ENCODE measurements at regions not wholly inside any gene's neighbourhood (a gene's known extent, or its start where the extent isn't known, plus 50 kb on each side); places are given as distances from the start of the nearest gene placed in this dataset.

DNA sequence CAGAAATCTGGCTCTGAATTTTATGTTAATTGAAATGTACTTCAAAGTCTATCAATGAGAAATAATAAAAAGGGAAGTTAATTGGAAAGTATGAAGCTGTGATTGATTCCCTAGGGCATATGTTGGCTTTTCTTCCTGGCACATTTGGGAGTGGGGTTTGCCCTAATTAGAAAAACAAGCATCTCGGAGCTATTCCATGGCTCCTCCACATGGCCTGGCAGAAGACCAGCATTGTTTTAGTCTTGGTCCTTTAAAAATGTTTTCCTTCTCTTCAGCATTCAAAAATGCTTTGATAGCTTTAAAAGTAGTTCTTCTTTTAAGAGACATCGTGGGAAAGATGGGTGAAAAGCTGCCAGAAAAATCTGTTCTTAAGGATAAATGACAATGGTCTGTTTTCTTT, 445.5 kb upstream of the PKDCC start:
- DNase-seq (ENCODE audit: low read depth): no peak
- in situ Hi-C loops (cut with HindIII; ENCODE audit: low pct_unique_long_range_greater_than_20kb, low sequenced_read_pairs): no loop called here

DNA sequence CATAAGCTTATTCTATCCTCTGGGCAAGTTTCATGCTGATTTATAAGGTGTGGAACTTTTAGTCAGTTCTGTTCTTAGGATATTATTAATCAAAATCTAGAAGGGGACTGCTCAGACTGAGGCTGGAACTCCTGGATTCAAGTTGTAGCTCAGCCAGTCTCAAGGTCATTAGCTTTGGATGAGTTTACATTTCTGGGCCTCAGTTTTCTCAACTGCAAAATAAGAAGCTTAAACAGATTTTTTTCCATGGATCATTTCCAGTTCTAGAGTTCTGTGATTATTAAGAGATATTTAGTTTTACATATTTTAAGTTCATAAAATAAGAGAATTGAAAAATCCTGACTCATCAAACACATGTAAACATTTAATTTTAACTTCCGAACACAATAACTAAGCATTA, 442.5 kb upstream of the PKDCC start:
- in situ Hi-C loops (cut with HindIII; ENCODE audit: low pct_unique_long_range_greater_than_20kb, low sequenced_read_pairs): no loop called here
- DNase-seq (ENCODE audit: low read depth): no peak

DNA sequence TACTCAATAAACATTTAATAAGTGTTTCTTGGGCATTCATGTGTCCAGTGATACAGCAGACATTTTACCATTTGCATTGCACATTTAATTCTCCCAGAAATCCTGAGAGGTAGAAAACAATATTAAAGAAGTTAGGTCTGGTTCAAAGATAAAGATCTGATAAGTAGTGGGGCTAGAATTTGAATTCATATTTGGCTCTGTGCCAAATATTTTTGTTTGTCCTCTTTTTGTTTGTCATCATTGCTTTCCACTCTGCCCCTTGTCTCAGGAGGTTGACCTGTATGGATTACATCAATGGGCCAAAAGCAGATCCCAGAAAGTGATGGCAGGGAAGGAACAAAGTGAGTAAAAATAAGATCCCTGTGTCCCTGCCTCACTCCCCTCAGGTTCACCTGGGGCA, 441.9 kb upstream of the PKDCC start:
- in situ Hi-C loops (cut with HindIII; ENCODE audit: low pct_unique_long_range_greater_than_20kb, low sequenced_read_pairs): no loop called here
- DNase-seq (ENCODE audit: low read depth): no peak

DNA sequence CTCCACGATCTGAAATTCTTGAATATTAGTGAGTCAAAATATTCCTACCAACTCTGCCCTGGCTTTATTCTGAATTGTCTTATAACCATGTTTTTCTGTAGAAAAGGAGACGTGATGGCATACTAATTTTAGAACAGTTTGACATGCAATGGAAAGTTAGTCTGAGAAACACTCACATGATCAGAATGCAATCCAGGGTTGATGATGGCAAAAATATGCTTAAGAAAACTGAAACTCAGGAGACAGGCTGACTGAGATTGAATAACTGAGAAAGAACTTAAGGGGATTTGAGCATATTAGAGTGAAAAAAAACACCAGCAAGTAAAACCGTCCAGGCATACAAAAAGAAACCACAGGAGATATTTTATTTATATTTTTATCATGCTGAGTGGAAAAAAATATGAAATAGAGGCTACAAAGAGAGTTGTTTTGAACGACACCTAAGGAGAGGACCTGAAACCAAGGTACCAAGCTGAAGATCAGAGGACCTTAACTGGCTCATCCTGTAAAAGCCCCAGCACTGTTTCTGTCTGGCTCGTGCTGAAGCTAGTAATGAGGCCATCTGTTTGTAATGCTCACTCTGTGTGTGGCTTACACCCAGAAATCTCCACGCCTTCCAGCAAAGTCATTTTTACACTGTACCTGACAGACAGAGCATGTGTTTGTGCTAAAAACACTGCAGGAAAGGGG, 437.2 kb upstream of the PKDCC start:
- in situ Hi-C loops (cut with HindIII; ENCODE audit: low pct_unique_long_range_greater_than_20kb, low sequenced_read_pairs): no loop called here
- DNase-seq (ENCODE audit: low read depth): no peak

DNA sequence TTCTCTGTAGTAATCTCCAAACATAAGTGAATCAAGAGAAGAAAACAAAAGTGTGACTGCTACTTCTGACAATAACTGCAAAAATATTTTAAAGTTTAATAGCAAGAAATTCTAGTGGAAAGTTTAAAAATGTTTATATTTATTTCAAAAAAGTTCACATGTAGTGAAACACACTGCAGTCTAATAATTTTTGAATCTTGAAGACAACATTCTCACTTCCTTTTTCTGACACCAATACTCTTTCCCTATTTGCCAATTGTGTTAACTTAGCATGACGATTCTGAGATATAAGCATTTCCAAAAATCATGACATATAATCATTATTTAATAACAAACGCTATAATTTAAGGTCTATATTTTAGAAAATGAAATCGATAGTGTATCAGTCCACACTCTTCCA, 429.1 kb upstream of the PKDCC start:
- in situ Hi-C loops (cut with HindIII; ENCODE audit: low pct_unique_long_range_greater_than_20kb, low sequenced_read_pairs): no loop called here
- DNase-seq (ENCODE audit: low read depth): no peak

DNA sequence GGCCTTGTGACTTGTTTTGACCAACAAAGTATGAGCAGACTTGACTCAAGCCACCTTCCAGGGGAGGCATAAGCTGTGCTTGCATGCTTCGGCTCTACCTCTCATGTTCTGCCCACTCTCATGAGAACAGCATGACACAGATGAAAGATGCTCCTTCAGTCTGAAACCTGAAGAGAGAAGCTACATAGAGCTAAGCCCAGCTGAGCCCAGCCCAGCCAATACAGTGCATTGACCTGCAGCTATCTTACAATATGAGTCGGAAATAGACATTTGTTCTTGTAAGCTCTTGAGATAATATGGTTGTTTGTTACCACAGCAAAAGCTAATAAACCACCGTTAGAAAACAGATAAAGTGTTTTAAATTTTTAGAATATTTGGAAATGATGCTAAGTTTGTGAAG, 426.7 kb upstream of the PKDCC start:
- in situ Hi-C loops (cut with HindIII; ENCODE audit: low pct_unique_long_range_greater_than_20kb, low sequenced_read_pairs): no loop called here
- DNase-seq (ENCODE audit: low read depth): no peak

DNA sequence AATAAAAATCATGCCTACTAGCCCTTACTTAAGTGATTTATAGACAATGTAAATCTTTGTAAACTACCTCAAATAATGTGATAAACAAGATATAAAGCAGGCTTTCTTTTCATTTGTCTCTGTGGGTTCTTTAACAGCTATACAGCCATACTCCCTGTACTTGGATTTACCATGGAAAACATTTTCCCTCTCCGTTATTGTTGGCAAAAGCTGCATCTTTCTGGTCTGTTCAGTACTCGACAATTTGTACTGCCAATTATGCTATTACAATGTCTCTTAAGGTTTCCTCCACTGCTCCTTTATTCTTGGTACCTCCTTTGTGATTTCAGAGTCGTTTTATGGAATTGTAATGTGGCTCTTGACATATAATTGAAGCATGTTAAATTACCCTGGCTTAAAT, 426.3 kb upstream of the PKDCC start:
- no peak for DNase-seq (ENCODE audit: low read depth)
- in situ Hi-C loops (cut with HindIII; ENCODE audit: low pct_unique_long_range_greater_than_20kb, low sequenced_read_pairs): no loop called here

DNA sequence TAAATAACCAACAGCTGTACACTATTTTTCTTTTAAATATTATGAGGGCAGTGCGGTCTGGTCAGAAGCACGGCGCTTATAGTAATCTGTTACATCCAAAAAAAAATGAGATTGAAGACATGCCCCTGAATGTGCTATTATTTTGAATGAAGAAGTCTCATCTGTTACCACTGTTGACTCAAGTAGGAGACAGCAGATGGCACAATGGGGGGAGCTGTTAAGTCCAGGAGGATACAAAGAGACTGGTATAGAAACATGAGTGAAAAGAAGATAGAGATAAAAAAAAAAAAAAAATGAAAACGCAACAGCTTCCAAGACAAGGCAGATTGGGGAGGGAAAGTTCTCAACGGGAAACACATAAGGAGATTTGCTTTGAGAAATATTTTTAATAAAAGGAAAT, 425.5 kb upstream of the PKDCC start:
- in situ Hi-C loops (cut with HindIII; ENCODE audit: low pct_unique_long_range_greater_than_20kb, low sequenced_read_pairs): no loop called here

DNA sequence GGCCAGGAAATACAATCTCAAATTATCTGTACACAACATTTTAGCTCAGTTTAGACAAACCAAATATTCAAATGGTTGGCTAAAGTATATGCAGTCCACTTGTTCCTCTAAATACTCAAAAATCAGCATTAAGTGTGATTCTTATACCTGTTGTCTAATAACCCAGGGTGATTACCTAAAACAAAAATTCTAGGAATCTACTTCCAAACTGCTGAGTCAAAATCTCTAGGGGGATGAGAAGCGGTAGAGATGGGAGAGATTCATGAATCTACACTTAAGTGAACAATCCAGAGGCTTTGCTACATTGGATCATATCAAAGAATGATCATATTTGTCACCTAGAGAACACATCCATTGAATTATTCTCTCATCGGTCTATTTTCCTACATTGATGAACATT, 420.9 kb upstream of the PKDCC start:
- DNase-seq (ENCODE audit: low read depth): no peak
- in situ Hi-C loops (cut with HindIII; ENCODE audit: low pct_unique_long_range_greater_than_20kb, low sequenced_read_pairs): no loop called here

More for the DNA sequence above, 425.5 kb upstream of the PKDCC start:
- no peak for DNase-seq (ENCODE audit: low read depth)

DNA sequence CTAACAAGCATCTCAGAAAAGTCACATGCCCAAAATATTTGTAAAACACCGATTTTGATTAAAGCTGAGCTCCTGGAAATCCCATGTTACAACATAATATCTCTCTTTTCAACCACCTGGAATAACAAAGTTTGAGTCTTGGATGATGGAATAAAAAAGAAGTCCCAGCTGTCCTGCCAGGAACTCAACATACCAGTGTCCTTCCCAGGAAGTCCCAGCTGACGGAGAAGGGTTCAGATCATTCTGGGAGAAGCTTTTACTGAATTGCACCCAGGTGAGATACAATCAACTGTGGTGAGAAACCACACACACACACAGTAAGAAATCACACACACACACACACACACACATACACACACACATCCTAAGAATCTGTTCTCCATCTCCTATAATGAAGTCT, 413.1 kb upstream of the PKDCC start:
- in situ Hi-C loops (cut with HindIII; ENCODE audit: low pct_unique_long_range_greater_than_20kb, low sequenced_read_pairs): no loop called here
- no peak for DNase-seq (ENCODE audit: low read depth)

DNA sequence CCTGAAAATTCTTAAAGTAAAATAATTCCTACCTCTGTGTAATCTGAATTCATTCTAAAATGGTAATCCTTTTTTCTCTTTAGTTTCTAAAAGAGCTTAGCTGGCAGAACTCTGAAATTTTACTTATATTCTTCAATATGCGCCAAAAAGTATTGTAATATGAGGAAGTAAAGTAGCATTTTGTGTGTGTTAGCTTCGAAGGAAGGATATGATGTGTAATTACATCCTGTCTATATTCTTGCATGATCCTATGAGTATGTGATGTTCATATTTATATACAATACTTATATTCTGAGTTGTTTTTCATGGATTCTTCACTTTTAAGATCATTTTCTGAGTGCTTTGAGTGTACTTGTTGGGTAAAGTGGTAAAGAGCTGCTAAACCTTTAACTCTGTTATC, 402.9 kb upstream of the PKDCC start:
- DNase-seq (ENCODE audit: low read depth): no peak
- in situ Hi-C loops (cut with HindIII; ENCODE audit: low pct_unique_long_range_greater_than_20kb, low sequenced_read_pairs): no loop called here

DNA sequence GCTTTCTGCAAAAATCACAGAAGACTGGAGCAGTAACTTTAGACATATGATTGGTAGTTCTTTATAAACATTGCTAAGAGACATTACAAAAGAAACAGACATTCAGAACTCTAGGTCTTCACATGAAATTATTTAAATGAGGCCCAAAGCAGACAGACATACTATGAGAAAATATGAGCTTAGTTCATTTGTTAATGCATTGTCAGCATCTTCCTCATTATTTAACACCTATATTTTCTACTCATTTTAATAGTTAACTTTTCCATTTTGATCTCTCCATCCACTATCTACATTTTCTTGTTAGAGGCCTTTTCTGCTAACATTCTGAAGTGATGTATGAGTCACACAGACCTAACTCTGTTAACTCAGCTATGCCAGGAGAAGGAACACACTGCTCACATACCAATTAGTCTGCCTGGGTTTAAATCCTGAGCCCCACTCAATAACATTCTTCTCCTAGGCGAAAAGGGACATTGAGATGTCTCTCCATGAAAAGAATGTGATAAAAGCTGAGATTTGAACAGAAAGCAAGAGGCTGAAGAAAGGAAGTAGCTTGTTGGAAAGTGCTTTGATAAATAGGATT, 400.3 kb upstream of the PKDCC start:
- no peak for DNase-seq (ENCODE audit: low read depth)

DNA sequence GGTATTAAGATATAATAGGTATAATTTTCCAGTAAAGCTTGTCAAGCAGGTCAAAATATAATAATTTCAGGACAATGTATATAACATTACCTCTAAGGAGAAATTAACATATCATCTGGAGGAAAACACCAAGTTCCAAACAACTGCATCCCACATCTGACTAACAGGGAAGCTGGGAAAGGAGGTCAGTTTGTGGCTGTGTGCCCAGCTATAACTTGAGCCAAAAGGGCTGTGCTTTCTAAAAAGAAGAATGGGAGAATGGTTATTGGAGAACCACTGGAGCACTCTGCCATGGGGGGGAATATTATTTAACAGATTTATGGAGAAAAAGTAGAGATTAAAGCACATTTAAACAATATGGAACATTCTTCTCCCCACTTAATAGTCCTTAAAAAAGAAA, 390.6 kb upstream of the PKDCC start:
- in situ Hi-C loops (cut with HindIII; ENCODE audit: low pct_unique_long_range_greater_than_20kb, low sequenced_read_pairs): no loop called here
- DNase-seq (ENCODE audit: low read depth): no peak

More for the DNA sequence above, 400.3 kb upstream of the PKDCC start:
- in situ Hi-C loops (cut with HindIII; ENCODE audit: low pct_unique_long_range_greater_than_20kb, low sequenced_read_pairs): no loop called here

DNA sequence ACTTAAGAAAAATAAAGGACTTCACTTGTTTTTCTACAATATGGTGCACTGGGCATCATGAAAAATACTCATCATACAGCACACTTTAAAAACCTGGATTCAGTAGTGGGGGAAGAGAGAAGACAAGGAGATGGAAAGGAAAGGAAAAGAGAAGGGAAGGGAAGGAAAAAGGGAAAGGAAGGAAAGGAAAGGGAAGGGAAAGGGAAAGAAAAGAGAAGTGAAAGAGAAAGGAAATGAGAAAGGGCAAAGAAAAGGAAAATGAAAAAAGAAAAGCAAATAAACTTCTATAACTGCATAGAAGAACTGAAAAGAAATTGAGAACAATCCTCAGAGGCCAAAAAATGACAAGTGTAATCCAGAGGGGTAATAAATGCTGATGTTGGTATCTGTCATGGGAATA, 388.1 kb upstream of the PKDCC start:
- in situ Hi-C loops (cut with HindIII; ENCODE audit: low pct_unique_long_range_greater_than_20kb, low sequenced_read_pairs): no loop called here
- DNase-seq (ENCODE audit: low read depth): no peak

DNA sequence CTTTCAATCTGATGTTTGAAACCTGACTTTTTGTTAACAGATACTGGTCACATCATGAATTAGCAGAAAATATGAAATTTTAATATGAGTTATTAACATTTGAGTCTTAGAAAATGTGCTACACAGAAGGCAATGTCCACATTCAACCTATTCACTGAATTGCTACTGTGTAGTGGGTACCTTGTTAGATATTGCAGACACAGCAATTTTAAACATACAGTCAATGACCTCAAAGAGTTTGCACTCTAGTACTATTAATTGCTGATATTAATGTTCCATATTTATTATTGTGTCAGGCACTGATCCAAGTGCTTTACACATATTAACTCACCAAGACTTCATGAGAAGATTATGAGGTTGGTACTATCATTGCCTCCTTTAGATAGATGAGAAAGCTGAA, 385.4 kb upstream of the PKDCC start:
- DNase-seq (ENCODE audit: low read depth): no peak
- in situ Hi-C loops (cut with HindIII; ENCODE audit: low pct_unique_long_range_greater_than_20kb, low sequenced_read_pairs): no loop called here

DNA sequence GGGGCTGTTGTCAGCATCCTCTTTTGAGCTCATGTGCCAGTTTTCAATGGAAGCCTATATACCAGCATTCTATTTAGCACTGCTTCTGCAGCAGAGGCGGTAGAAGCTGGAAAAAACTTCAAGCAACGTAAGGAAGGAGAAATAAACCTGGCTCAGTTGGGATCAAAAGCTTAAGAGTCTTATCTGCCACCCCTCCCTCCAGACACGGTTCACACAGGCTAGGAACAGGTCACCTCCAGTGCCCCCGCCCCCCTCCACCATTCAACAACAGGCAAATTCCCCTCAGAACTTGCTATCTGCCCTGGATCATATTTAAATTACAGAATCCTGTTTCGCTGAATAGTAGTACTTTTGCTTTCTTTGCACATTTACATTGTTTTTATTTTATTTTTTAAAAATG, 384.8 kb upstream of the PKDCC start:
- in situ Hi-C loops (cut with HindIII; ENCODE audit: low pct_unique_long_range_greater_than_20kb, low sequenced_read_pairs): no loop called here
- no peak for DNase-seq (ENCODE audit: low read depth)

DNA sequence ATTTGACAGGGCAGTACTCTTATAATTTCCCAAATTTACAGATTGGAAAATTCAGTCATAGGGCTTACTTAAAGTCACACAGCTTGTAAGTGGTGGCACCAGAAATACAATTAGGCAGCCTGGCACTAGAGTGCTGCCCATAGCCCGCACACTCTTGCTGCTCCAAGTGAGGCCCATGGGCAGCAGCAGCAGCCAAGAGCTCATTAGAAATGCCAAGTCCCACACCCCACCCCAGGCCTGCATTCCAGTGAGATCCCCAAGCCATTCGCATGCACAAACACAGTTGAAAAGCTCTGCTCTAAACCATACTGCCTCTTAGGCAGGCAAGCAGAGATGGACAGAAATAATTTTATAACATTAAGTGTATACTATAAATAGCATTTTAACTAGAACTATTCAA, 379.3 kb upstream of the PKDCC start:
- no peak for DNase-seq (ENCODE audit: low read depth)
- in situ Hi-C loops (cut with HindIII; ENCODE audit: low pct_unique_long_range_greater_than_20kb, low sequenced_read_pairs): no loop called here

DNA sequence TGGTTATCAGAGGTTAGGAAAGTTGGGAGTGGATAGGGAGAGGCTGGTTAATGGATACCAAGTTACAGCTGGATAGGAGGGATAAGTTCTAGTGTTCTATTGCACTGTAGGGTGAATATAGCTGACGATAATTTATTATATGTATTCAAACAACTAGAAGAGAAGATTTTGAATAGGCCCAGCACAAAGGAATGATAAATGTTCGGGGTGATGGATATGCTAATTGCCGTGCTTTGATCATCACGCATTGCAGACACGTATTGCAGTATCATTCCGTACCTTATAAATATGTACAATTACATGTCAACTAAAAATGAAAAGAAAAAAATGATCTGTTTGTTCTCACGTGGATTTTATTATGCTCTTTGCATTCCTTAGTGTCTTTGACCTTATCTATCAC, 369.2 kb upstream of the PKDCC start:
- DNase-seq (ENCODE audit: low read depth): no peak
- in situ Hi-C loops (cut with HindIII; ENCODE audit: low pct_unique_long_range_greater_than_20kb, low sequenced_read_pairs): no loop called here

DNA sequence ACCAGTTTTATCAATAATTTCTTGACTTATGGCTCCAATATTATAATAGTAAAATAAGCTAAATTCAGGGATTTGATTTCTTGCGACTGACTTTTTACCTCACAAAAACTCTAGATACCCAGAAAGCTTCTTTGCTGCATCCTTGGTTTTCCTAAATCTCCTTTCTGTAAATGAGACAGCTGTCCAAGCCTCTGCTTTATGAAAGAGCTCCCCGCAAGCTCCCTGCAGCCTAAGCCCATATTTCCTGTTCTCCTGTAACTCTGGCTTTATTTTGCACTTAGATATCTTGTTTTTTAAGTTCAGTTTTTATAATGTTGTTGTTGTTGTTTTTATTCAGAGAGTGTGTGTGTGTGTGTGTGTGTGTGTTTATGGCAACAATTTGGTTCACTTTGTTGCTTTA, 361.7 kb upstream of the PKDCC start:
- in situ Hi-C loops (cut with HindIII; ENCODE audit: low pct_unique_long_range_greater_than_20kb, low sequenced_read_pairs): no loop called here
- no peak for DNase-seq (ENCODE audit: low read depth)

DNA sequence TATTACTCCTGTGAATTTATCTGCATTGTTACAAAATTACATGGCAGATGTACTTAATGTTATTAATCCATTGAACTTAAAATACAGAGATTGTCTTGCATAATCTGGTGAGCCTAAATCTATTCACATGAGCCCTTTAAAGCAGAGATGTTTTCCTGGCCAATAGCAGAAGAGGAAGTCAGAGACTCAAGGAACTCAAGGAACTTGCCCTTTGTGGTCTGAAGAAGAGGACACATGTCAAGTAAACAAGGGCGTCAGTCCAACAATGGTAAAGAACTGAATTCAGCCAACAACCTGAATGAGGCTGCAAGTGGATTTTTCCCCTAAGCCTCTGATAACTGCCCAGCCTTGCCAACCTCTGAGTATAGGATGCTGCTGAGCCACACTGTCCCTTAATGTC, 356.3 kb upstream of the PKDCC start:
- DNase-seq (ENCODE audit: low read depth): no peak
- in situ Hi-C loops (cut with HindIII; ENCODE audit: low pct_unique_long_range_greater_than_20kb, low sequenced_read_pairs): no loop called here
